HG03460 (cell line): ENCODE measurements at regions not wholly inside any gene's neighbourhood (a gene's known extent, or its start where the extent isn't known, plus 50 kb on each side); places are given as distances from the start of the nearest gene placed in this dataset.
"Not testable (repeated sequence)": the region's sequence is repeated elsewhere in the genome, so short reads cannot be mapped to it uniquely, and the experiment has no call there.

Source experiments
- ATAC-seq: cut with Tn5 transposase; IDR thresholded peaks from one replicate; pipeline ENCODE4 v1.9.1; 2021; ENCODE audit not compliant: unreplicated experiment

DNA sequence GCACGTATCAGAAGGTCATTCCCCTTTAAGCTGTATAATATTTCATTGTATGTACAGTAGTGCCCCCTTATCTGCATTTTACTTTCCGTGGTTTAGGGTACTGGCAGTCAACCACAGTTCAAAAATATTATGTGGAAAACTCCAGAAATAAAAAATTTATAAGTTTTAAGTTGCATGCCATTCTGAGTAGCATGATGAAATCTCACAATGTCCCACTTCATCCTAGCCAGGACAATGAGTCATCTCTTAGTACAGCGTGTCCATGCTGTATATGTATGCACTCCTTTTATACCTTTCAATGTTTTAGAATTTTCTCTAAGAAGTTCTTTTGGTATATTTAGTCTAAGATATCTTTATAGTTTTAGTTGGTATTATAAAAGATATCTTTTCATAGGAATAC is 115.0 kb upstream of the HAND1 start:
- no peak for ATAC-seq

DNA sequence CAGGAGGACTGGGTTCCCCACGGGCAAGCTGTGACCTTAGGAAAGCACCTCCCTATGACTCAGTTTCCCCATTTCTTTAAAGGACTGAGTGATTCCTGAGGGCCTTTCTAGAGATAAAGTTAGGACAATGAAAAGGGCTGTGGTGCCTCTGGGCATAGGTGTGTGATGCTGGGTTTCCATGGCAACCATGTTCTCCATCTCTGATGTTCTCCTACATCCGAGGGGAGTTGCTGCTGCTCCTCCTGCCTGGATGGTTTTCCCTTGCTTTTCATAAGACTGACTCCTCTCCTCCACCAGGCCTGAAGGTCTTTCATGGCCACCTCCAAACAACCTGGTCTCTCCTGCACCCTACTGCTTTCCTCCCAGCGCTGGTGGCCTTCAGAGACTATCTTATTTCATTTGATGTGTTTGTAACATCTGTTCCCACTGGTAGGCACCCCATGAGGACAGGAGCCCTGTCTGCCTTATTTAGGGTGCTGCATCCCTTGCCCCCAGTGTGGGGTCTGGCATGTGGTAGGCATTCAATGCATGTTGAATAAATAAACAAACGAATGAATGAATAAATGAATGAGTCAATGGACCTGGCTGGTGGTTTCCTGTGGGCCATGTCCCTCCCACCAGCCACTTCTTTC is 112.2 kb upstream of the HAND1 start:
- no peak for ATAC-seq

DNA sequence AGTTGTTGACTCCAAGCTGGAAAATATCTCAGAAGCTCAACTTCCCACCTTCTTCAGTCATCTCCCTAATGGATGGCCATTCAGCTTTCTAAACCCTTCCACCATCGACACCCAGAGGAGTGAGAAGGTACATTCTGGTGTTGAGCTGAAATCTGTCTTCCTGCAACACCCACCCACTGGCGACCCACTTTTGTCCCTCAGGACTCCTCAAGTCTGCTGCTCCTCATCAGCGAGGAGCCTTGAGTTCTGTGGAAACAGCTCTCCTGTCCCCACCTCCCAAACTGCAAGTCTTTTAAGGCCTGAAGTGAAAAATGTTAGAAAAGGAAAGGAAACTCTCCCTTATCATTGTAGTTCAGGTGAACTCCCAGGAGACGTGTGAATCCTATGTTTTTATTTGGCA is 111.5 kb upstream of the HAND1 start:
- no peak for ATAC-seq

DNA sequence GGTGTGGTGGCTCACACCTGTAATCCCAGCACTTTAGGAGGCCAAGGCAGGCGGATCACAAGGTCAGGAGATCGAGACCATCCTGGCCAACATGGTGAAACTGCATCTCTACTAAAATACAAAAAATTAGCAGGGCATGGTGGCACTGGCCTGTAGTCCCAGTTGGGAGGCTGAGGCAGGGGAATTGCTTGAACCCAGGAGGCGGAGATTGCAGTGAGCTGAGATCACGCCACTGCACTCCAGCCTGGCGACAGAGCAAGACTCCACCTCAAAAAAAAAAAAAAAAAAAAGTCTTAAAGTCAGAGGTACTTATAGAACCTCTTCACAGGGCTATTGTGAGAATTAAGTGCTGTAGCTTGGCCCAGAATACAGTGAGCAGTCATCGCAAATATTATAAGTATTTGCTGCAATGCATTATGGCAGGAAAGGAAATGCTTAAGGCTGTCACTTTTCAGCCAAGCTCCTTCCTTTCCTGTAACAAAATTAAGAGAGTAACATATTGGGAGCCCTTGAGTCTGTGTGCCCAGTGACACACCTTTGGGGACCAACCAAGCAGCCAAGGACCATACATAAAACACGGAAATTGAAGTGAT is 110.9 kb upstream of the HAND1 start:
- not testable (repeated sequence) for ATAC-seq

DNA sequence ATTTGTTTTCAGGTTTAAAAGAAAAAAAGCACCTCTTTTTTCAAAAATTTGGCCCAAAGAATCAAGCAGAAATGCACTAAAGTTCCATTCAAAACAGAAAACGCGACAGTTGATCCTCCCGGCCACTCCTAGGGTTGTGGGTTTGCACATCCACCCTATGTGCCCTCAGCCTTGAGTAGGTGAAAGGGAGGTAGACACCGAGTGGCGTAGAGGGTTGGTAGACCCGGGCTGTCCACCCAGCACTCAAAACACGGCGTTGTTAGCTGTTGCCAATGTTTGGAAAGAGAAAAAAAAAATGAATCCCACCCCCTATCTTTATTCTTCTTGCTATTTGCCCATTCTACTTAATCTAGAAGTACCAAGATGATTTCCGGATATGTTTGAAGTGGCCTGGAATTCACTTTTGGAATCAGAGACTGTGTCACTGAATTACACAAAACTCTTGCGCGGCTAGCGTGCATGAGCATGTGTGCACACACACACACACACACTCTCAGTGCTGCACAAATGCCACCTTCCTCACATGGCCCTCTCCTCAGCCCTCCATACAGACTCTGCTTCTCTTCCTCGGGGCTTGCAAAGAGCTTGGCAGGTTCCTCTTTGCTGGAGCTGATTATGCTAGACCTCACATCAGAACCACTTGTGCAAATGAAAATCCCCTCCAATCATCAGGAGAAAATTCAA is 110.2 kb upstream of the HAND1 start:
- ATAC-seq = no peak

DNA sequence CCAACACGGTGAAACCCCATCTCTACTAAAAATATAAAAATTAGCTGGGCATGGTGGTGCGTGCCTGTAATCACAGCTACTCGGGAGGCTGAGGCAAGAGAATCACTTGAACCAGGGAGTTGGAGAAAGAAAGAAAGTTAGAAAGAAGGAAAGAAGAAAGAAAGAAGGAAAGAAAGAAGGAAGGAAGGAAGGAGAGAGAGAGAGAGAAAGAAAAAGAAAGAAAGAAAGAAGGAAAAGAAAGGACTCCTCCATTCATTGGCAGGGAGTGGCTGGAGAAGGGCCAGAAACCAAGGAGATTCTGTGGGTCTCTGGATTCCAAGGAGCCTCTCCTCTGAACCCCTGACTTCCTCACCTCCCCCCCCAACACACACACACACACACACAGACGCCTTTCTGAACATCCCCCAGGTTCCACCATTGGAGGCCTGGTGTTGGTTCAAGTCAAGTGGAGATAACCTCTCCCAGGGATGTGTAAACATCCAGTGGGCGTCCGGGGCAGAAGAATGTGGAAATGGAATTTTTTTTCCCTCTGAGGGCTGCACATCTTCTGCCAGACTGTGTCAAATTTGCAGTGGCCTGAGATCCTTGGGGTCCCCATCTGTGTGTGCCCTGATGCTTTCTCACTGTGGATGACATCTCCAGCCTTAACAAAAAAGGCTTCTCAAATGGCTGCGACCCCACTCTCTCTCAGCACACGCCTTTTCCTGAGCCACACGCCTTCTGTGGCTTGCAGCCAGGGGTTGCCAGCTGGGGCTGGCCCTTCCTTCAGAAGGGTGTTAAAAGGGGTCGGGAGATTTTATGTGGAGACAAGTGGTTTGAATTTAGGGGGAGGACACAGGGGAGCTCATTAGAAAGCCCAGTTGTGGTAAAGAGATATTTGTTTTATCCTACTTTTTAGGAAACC is 109.3 kb upstream of the HAND1 start:
- no peak for ATAC-seq

DNA sequence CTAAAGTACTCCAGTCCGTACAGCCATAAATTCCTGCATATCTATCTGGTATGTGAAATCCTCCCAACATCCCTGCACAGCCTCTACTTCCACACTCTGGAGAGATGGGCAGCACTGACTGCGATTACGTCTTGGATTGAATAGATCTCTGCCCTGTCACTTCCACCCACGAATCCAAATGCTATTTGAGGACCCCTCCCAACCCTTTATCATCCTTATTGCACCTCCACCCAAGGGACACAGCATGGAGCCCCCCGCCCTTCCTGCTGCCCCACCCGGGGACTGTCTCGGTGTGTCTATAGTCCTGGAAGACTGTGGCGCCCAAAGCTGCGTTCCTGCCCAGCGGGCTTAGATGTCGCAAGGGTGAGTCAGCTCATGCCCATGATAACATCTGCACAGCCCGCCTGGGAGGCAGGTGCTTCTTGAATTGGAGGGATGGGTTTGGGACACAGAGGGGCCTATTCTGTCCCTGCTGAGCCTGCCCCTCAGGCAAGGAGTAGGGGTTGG is 105.7 kb upstream of the HAND1 start:
- no peak for ATAC-seq

DNA sequence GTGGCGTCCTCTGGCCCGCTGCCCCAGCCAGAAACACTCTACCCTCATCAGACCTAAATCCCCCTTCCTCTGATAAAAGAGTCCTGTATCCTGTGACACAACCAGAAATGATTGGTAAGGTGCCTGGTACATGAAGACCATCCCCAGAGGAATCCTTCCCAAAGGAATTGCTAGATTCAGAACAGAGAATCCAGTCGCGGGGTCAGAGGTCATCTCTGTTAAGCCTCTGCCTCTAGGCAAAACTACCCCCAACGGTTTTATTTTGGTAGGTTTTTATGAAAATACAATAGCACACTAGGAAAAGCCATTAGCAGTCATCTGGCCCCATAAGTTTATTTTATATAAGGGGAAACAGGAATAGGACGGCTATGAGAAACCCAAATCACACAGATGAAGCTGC is 102.4 kb upstream of the HAND1 start:
- ATAC-seq = no peak

DNA sequence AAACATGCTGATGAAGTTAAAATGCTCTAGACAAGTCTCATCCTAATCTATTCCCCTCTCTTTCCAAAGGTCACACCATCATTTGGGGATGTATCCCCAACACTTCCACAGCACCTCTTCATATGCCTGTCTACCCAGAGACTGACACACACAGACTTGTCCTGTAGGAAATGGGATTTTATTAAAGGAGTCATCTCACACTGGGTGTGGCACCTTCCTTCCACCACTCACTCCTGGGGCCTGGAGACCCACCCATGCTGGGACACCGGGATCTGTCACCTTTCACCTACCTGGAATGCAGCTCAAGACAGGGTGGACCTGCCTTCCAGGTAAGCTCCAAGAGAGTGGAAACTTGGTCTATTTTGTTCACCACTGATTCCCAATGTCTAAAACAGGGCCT is 99.4 kb upstream of the HAND1 start:
- no peak for ATAC-seq

DNA sequence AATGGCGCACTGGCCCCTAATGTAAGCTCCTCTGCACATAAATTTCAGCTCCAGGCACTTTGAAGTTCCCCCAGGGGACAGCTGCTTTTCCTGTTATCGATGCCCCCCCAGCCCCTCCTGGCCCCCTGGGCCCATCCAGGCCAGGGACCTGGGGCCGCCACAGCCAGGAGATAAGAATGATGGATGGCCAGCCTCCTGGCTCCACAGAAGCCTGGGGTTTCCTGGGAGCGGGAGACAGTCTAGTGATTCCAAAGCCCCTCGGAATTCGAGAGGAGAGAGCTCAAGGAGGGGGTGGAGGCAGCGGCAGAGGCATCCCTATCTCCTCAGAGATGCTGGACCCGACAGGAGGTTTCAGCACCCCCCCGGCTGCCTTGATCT is 98.4 kb upstream of the HAND1 start:
- no peak for ATAC-seq

DNA sequence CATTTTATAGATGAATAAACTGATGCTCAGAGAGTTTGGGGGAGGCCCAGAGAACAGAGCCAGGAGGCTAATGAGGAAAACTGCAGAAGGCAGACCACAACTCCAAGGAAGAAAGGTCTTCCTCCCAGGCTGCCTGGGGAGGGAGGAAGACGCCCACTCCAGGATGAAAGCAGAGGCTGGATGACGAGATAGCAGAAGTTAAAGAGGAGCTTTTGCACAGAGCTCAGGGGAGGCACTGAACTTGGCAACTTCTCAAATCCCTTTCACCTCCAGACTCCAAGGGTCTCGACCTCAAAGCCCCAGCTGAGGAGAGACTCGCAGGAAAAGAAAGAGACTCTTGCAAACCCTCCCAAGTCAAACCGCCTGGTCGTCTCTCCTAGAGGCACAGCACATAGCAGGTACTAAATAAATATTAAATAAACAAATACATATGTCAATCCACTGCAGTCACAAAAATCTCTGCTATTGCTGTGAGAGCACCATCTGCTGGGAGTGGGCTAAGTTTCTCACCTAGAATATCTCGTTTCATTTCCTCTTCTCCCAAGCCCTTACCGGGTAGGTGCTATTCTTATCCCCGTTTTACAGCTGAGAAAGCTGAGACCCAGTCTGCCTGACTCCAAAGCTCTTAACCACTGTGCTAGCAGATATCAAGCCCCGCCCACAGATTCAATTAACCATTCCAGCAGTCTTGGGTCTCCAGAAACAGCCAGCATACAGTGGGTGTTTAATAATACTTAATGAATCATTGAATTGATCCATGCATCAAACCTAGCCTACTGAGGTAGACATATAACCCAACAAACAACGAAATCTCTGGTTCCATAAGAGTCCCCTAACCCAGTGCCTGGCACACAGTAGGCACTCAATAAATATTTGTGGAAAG is 97.8 kb upstream of the HAND1 start:
- ATAC-seq = peak; percentile 87

DNA sequence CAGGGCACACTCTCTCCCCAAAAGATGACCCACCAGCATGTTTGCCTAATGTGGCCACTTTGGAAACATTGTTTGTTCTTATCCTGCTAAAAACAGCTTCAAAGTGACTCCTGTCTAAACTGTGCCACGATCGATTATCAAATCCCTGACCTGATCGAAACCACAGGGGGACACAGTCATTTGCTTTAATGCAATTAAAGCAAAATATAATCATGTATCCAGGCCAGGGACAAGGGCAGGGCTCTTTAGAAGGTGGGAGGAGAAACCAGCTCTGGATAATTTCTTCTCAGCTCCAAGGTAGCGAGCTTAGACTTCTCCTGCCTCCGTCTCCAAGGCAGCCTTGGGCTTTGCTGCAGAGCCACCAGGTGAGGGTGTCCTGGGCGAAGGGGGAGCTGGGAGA is 95.0 kb upstream of the HAND1 start:
- no peak for ATAC-seq

DNA sequence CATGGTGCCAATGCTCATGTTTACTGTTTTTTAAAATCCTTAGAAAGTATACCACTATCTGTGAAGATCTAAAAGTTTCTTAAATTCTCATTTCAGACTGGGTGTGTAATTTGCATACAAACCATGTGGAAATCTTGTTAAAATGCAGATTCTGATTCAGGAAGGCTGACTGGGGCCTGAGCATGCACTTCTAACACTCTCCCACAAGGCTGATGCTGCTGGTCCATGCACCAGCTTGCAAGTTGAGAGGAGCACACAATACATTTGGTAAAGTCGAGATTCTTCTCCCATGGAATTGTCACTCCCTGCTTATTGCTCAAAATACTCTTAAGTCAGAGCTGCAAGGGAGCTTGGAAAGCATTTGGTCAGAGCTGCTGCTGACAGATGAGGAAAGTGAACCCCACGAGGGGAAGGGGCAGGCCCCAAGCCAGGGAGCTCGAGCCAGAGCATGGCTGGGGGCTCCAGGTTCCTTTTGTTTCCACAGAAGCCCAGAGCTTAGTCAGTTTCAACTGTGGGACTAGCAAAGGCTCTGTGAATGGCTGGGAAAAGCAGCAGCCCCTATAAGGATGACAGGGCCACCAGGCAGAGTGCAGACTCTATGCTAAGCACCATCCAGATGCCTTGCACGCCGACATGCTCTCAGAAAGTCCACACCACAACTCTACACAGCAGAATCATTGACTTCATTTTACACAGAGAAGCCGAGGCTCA is 93.5 kb upstream of the HAND1 start:
- no peak for ATAC-seq

DNA sequence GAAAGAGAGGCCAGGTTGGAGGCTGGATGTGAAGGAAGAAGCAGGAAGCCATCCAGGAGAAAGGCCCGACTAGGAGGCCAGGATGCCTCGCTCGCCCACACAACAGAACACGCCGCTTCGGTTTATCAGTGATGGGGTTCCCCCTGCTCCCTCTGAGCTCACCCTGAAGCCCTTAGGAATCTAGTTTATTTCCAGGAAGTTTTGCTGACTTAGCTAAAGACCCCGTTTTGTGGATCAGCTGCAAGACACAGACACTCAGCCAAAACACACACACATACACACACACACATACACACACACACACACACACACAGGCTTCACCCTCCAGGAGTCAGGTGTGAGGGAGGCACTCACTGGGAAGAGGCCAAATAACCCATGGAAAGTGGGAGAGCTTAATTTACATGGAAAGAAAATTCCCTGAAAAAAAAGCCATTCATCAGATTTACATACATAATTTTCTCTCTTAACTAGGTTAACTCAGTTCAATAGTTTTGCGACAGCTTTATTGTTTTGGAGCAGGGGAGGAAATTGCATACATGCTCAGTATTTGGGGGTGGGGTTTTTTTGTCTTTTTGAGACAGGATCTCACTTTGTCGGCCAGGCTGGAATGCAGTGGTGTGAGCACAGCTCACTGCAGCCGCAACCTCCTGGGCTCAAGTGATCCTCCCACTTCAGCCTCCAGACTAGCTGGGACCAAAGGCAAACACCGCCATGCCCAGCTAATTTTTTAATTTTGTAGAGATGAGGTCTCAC is 92.7 kb upstream of the HAND1 start:
- no peak for ATAC-seq

DNA sequence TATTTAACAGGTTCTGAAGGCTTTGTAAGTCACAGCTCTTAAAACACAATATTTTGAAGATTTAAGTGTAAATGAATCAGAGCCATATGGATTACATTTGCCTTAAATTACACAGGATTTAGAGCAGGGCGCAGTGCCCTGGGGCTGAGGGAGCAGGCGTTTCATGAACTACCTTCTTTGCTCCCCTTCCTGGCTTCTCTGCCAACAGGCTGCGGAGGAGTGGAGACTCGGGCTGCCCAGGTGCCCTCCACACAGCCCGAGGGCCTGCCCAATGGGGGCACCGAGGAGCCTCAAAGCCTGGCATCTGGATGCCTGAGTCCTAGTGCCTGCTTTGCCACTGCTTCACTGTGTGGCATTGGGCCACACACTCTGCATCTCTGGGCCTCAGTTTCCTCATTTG is 90.6 kb upstream of the HAND1 start:
- ATAC-seq = no peak

DNA sequence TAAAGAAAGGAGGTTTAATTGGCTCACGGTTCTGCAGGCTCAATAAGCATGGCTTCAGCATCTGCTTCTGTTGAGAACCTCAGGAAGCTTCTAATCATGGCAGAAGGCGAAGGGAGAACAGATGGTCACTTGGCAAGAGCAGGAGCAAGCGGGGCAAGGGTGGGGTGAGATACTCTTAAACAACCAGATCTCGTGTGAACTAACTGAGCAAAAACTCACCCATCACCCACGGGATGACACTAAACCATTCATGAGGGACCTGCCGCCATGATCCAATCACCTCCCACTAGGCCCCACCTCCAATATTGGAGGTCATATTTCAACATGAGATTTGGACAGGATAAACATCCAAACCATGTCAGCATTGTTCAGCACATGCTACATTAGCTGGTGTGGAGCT is 89.1 kb upstream of the HAND1 start:
- ATAC-seq = no peak

DNA sequence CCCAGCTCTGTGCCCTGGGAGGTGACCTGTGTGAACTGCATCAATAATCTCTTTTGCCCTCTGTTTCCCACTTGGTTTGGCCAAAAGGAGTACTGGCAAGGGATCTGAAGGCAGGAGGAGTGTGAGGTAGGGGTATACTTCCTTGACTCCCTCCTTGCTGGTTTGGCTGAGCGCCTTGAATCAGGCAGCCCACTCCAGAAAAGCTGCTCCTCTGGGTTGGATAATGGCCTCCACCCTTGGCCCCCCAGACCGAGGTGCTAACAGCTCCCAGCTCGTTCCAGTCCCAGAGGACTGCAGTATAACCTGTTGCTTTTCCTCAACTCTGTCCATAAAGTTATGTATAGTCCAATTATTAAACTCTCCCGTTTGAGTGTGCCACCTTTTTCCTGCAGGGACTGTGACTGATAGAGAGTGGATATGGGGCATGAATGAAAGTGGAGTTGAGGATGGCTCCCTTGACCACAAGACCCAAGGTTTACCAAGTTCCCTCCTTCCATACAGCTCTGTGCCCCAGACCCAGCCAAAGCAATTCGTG is 88.2 kb upstream of the HAND1 start:
- no peak for ATAC-seq

DNA sequence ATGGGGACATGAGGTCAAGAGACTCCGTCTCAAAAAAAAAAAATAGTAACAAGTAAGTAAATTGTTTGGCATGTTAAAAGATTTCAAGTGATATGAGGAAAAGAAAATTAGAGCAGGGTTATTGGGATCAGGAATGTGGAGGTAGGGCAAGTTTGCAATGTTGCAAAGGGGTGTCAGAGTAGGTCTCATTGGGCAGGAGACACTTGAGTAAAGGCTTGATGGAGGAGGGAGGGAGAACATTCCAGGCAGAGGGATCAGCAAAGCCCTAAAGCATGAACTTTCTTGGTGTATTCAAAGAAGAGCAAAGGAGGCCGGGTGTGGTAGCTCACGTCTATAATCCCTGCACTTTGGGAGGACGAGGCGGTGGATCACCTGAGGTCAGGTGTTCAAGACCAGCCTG is 87.1 kb upstream of the HAND1 start:
- no peak for ATAC-seq
